MM.1S (cell line): ENCODE measurements at regions not wholly inside any gene's neighbourhood (a gene's known extent, or its start where the extent isn't known, plus 50 kb on each side); places are given as distances from the start of the nearest gene placed in this dataset.

Source experiments
- EZH2 ChIP-seq: fragments of 300-600 bp; sonication (generic); optimal IDR thresholded peaks from 2 replicates; pipeline ENCODE3; 2017; ENCODE audit warnings: low read depth, mild to moderate bottlenecking, antibody characterized with exemption, low read length, mixed read lengths
- EZH2phosphoT487 ChIP-seq: fragments of 300-600 bp; sonication (generic); IDR thresholded peaks from 2 replicates; pipeline ENCODE4 v1.6.1; 2018; ENCODE audit warnings: antibody characterized with exemption, low read length
- TF ChIP-seq, protein P1 (sequence below): fragments of 300-600 bp; sonication (generic); IDR thresholded peaks from 2 replicates; pipeline ENCODE4 v1.5.1; 2016; ENCODE audit warnings: antibody characterized with exemption, low read length, mixed read lengths

DNA sequence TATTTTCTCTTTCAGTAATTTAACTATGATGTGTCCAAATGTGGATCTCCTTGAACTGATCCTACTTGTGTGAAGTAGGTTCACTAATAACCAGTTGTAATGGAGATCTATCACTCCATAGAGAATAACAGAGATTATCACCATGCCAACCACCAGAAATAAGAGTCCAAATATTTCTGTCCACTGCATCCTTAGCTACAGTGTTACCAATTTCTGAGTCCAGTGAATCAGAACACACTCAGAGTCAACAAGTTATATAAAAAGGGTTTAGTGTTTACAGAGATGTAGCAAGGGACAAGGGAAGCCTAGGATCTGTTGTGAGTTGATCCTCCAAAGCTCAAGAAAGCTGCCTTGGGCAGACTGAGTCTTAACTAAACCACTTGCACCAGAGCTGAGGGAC is 882.8 kb downstream of the TBC1D32 start:
- TF ChIP-seq EZH2 = no peak
- TF ChIP-seq, protein P1, sequence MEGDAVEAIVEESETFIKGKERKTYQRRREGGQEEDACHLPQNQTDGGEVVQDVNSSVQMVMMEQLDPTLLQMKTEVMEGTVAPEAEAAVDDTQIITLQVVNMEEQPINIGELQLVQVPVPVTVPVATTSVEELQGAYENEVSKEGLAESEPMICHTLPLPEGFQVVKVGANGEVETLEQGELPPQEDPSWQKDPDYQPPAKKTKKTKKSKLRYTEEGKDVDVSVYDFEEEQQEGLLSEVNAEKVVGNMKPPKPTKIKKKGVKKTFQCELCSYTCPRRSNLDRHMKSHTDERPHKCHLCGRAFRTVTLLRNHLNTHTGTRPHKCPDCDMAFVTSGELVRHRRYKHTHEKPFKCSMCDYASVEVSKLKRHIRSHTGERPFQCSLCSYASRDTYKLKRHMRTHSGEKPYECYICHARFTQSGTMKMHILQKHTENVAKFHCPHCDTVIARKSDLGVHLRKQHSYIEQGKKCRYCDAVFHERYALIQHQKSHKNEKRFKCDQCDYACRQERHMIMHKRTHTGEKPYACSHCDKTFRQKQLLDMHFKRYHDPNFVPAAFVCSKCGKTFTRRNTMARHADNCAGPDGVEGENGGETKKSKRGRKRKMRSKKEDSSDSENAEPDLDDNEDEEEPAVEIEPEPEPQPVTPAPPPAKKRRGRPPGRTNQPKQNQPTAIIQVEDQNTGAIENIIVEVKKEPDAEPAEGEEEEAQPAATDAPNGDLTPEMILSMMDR = no peak
- no peak for TF ChIP-seq EZH2phosphoT487
